HG03196 (cell line): ENCODE measurements at regions not wholly inside any gene's neighbourhood (a gene's known extent, or its start where the extent isn't known, plus 50 kb on each side); places are given as distances from the start of the nearest gene placed in this dataset.

ENCODE experiments used
- ATAC-seq: cut with Tn5 transposase; IDR thresholded peaks from one replicate; pipeline ENCODE4 v1.9.1; 2021; ENCODE audit not compliant: unreplicated experiment

DNA sequence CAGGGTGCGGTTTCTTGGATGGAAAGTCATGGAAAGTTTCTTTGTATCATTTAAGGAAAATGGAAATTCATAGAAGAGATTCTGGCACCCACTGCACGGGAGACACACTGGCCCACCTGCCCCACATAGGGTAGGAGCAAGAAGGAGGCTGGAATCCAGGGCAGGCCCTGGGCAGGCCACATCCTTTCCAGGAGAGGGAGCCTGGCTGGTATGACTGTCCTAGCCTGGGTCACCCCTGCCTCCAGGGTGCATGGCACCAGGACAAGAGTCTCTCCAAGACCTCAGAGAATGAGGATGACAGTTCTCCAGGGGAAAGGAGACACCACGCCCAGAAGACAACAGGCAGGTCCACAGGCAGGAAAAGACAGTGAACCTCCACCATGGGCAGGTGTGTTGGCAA lies 297.2 kb downstream of the TCERG1L start:
- no peak for ATAC-seq

DNA sequence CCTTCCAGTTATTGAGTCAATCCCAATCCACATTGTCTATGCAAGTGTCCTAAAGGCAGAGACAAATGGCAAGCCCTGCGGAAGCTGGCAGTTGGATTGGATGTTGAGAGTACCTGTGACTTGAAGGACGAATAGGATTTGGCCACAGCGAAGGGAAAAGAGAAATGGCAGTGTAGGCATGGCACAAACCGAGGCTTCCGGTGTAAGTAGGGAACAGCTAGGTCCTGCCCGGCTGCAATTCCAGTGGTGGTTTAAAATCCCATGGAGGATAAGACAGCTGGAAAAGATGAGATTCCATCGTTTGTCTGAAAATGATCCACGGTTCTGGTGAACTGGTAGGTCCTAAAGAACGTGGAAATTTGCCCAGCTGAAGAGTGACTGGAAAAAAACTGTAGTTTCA lies 296.2 kb downstream of the TCERG1L start:
- no peak for ATAC-seq

DNA sequence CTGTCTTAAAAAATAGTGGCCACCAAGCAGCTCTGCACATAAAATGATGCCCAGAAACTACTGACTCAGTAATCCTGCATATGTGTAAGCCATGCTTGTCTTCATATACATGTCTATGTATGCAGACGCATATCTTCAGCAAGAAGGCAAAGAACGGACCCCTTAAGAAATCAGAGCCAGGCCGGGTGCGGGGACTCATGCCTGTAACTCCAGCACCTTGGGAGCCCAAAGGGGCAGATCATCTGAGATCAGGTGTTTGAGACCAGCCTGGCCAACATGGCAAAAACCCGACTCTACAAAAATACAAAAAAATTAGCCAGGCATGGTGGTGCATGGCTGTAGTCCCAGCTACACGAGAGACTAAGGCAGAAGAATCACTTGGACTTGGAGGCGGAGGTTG lies 295.0 kb downstream of the TCERG1L start:
- ATAC-seq: no peak

- ATAC-seq: no peak
These were observed 293.8 kb downstream of the TCERG1L start for GRCh38 chr10:131017566-131018285.

DNA sequence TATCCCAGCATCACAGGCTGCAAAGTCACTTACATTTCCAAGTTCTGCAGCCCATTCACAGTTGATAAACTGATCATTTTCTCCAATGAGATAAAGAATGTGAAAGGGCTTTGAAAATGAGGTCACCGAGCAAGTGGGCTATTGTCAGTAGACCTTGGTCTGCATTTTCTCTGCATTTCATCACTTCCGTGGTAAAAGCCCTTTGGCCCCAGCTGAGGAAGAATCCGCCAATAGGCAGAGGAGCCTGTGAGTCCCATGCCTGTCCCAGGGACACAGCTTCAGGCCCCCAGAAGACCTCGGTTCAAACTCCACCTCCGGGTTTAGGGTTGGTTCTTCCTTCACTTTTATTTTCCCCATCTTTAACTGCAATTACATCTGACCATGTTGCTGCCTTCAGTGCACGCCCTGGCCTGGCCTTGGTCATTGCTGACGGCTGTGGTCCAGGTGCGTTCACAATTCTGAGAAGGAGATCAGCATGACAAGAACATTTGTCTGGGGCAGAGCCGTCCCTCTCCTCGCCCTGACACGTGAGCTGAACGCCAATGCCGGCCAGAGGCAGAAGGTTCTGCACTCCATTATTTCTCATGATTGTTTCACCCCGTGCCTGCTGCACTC lies 292.5 kb downstream of the TCERG1L start:
- no peak for ATAC-seq

- ATAC-seq: no peak
These were observed 291.8 kb downstream of the TCERG1L start for GRCh38 chr10:131019696-131020095.

DNA sequence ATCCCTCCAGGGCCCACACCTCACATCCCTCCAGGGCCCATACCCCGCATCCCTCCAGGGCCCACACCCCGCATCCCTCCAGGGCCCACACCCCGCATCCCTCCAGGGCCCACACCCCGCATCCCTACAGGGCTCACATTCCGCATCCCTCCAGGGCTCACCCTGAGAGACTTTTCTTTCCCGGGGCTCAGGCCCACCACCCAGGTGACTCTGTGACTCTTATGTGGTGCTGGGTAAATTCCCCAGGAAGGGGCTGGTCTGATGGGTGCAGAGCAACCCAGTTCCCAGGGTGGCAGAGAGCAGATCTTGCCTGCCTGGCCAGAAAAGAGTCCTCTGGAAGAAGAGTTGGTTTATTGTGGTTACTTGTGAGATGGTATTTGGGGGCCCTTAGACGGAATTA lies 290.7 kb downstream of the TCERG1L start:
- ATAC-seq: no peak

- no peak for ATAC-seq
These were observed 290.1 kb downstream of the TCERG1L start for GRCh38 chr10:131021246-131021895.

GRCh38 chr10:131021969-131022368 lies 289.6 kb downstream of the TCERG1L start:
- ATAC-seq: no peak

- no peak for ATAC-seq
These were observed 289.2 kb downstream of the TCERG1L start for GRCh38 chr10:131022369-131022768.

DNA sequence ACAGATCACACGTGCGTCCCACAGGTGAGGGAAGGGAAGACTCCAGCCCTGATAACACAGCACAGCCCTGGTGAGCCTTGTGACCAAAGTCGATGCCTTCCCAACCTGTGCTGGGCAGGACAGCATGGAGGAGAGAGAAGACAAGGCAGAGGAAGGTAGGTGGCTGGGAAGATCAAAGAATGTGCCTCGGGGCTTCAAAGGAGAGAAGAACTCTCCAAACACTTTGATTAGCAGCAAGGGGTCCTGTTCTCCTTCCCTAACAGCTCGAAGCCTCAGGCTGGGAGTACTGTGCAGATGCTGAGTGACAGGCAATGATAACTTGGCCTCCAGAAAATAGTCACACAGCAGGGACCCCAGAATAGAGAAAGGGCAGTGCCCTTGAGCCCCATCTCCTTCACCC lies 288.5 kb downstream of the TCERG1L start:
- ATAC-seq: no peak

GRCh38 chr10:131024259-131025131 lies 287.0 kb downstream of the TCERG1L start:
- no peak for ATAC-seq

GRCh38 chr10:131025333-131025732 lies 286.2 kb downstream of the TCERG1L start:
- no peak for ATAC-seq

DNA sequence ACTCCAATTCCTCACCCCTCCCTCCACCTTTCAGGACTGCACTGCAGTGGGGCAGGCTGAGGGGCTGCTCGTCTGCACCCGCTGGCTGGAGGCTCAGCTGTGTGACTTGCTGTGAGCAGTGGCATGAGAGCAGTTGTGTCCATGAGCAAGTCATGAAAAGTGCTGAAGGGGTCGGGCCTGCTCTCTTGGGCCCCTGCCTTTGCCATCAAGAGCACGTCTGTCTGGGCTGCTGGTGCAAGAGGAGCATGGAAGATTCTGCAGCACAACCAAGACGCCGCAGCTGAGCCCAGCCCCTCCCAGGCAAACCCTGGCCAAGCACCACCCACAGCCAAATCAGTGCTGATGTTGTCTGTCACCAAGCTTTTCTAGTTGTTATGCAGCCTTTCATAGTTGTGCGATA lies 284.3 kb downstream of the TCERG1L start:
- ATAC-seq: no peak

DNA sequence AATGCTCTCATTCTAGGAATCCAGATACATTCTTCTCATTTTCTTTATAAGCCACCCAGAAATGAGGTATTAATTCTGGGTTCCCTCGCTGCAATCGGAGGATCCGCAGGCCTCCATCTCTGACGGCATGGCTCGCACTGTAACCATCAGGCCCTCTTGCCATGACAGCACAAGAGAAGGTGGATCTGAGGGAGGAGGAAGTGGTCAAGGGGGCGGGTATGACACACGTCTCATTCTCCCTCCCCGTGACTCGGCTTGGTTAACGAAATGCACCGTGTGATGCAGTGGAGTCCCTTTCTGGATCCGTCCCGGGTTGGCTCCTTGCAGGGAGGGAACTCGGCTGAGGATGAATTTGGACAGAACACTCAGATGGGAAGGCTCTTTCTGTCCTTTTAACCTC lies 280.2 kb downstream of the TCERG1L start:
- ATAC-seq: no peak

GRCh38 chr10:131032329-131033165 lies 279.0 kb downstream of the TCERG1L start:
- no peak for ATAC-seq

GRCh38 chr10:131033166-131034085 lies 278.1 kb downstream of the TCERG1L start:
- no peak for ATAC-seq

DNA sequence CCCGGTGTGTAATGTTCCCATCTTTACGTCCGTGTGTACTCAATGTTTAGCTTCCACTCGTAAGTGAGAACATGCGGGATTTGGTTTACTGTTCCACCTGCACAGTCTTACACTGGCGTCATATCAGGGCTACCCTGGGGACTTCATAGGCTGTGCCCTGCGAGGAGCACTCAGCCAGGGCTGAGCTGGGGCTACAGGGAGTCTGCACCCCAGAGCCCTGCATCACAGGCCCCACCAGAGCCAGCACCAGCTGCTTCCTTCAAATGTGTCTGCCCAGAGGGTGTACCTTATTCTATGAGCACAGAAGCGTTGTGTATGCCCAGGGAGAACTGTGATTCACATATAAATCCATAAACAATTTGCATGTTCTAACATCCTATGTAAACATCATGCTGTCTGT lies 277.1 kb downstream of the TCERG1L start:
- ATAC-seq: no peak

DNA sequence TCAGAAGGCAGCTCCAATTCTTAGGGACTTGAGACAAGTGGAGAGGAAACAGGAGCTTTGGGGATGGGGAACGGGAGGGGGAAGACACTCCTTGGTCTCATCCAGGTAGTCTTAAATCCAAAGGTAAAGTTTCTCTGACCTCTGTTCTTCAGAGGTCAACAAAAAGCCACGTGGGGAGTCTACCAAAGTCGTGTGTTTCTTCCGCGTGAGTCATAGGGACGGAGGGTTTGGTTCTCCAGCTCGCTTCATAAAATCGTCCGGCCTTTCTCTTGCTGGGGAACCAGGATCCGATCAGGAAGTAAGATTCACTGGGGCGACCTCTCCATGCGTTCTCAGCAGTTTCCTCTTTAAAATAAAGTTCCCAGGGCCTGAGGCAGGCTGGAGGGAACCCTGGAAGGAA lies 275.7 kb downstream of the TCERG1L start:
- ATAC-seq: no peak
